ENCODE measurements at regions not wholly inside any gene's neighbourhood (a gene's known extent, or its start where the extent isn't known, plus 50 kb on each side); places are given as distances from the start of the nearest gene placed in this dataset.

- TF ChIP-seq EZH2phosphoT487 (IDR thresholded peaks at IDR 0.05; ENCODE audit: borderline replicate concordance, low read length): no peak
- no peak for TF ChIP-seq CTCF (conservative IDR thresholded peaks at IDR 0.05; ENCODE audit: low read depth, low read length)
- no peak for TF ChIP-seq EZH2 (IDR thresholded peaks at IDR 0.05; ENCODE audit: low read length, unreplicated experiment)
These were observed 154.8 kb downstream of the SALL1 start for GRCh38 chr16:50996166-50996829.

Data from PC-3 (cell line).